NOMO-1 treated with dmso at 0.1 percent for 144 hours (cell line): ENCODE measurements at regions not wholly inside any gene's neighbourhood (a gene's known extent, or its start where the extent isn't known, plus 50 kb on each side); places are given as distances from the start of the nearest gene placed in this dataset.
"Not testable (repeated sequence)": the region's sequence is repeated elsewhere in the genome, so short reads cannot be mapped to it uniquely, and the experiment has no call there.

ENCODE experiments used
- DNase-seq: peaks from one replicate; lab custom pipeline; 2025; ENCODE audit not compliant: unreplicated experiment; lab: John Stamatoyannopoulos, UW

DNA sequence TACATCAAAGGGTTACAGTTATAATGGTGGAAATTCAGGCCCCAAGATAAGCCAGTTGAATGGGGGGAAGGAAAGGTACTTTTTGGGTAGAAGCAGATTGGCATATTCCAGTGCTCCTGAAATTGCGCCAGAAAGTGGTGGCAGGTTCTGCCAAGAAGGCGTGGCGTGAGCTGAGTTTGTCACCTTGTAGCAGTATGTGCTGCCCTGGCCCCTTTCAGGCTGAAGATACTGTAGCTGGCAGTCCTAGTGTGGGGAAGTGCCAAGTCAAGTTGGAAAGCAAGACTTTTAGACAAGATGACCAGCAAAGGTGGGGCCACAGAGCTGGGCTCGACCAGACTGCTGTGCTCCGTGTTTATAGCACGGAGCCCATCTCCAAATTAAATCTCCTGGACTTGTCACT lies 133.6 kb upstream of the GLRA1 start:
- DNase-seq = no peak

DNA sequence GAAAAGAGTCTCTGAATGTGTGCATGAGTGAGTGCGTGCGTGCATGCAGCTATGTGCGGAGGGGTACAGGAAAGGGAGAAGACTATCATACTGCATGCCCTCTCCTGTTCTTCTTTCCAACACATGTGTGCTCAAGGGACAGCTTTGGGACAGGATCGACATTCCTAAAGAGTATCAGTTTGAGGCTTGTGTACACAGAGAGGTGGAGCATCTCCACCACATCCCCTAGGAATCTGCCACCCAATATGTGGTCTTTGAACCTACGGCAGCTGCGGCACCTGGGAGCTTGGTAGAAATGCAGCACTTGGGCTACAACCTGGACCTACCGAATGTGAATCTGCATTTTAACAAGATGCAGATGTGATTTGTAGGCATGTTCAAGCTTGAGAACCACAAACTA lies 132.3 kb upstream of the GLRA1 start:
- no peak for DNase-seq

- DNase-seq = no peak
Measured at GRCh38 chr5:152052470-152052869, 127.8 kb upstream of the GLRA1 start.

DNA sequence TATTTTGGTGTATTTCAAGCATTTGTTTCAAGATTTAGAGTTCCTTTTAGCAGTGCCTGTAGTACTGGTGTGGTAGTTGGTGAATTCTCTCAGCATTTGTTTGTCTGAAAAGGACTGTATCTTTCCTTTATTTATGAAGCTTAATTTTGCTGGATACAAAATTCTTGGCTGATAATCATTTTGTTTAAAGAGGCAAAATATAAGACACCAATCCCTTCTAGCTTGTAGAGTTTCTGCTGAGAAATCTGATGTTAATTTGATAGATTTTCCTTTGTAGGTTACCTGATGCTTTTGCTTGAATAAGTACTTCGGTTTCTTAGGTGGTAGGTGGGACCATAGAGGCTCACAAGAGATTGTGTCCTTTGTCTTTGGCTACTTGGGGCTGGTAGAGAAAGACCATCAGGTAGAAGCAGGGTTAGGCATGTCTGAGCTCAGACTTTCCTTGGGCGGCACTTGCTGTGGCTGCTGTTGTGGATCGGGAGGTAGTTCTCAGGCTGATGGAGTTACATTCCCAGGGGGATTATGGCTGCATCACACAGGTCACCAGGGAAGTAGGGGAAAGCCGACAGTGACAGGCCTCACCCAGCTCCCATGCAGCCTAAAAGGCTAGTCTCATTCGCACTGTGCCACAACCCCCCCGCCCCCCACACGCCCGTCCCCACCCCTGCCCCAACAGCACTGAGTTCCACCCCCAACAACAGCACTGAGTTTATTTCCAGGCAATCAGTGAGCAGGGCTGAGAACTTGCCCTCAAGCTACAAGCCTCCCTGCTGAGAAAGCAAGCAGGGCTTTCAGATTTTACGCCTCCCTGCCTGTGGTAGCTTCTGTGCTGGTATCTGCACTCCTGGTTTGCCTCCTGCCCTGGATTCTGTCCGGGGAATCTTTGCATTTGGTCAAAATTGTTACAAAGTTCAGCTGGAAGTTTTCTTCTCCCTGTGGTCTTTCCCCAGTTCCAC lies 127.1 kb upstream of the GLRA1 start:
- no peak for DNase-seq

- DNase-seq = no peak
Measured at GRCh38 chr5:152046361-152046760, 121.7 kb upstream of the GLRA1 start.

- DNase-seq = not testable (repeated sequence)
Measured at GRCh38 chr5:152038856-152039255, 114.2 kb upstream of the GLRA1 start.

GRCh38 chr5:152026328-152027024 lies 101.8 kb upstream of the GLRA1 start:
- DNase-seq = not testable (repeated sequence)

DNA sequence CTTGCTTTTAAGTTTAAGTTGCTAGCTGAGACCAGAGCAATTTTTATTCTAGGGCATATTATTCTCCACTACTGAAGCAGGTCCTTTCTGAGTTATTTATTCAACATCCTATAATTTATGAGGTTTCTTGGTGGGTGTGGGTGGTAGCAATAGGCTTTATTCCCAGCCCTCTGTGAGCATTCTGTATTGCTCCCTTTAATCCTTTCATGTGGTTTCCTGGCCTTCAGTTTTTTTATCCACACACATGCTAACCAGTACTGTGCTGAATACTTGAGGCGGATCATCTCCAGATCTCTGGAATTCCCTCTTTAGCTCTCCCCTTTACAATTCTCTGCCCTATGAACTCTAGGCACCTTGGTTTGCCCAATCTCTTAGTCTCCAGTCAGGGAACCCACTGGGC lies 91.8 kb upstream of the GLRA1 start:
- no peak for DNase-seq

- no peak for DNase-seq
Measured at GRCh38 chr5:152007653-152008335, 83.1 kb upstream of the GLRA1 start.

GRCh38 chr5:152004095-152004494 lies 79.4 kb upstream of the GLRA1 start:
- no peak for DNase-seq
